GM12878 (cell line): ENCODE measurements at regions not wholly inside any gene's neighbourhood (a gene's known extent, or its start where the extent isn't known, plus 50 kb on each side); places are given as distances from the start of the nearest gene placed in this dataset.

Experiments used
- BRCA1 ChIP-seq: IDR thresholded peaks from 2 replicates; pipeline ENCODE4 v1.6.1; 2011; ENCODE audit warnings: low read depth, low read length, improper control_type of control experiment
- CBX5 ChIP-seq: sonication (generic); IDR thresholded peaks from 2 replicates; pipeline ENCODE4 v1.6.1; 2016; ENCODE audit warnings: low read depth, moderate library complexity, mild to moderate bottlenecking, inconsistent platforms
- EP300 ChIP-seq, 2 experiments: fragments of 150-350 bp in 1 of 2; IDR thresholded peaks; 2 replicates each; pipeline ENCODE4 v1.6.1; 2011 to 2012; ENCODE audit warnings: low read depth in 2 of 2, low read length in 2 of 2, borderline replicate concordance in 1 of 2, improper control_type of control experiment in 1 of 2, inconsistent platforms in 1 of 2; ENCODE audit not compliant: control insufficient read depth in 1 of 2
- JUNB ChIP-seq: IDR thresholded peaks from 2 replicates; pipeline ENCODE4 v1.6.1; 2016; ENCODE audit warnings: antibody characterized with exemption, mild to moderate bottlenecking
- KDM1A ChIP-seq: fragments of 200-600 bp; sonication (generic); IDR thresholded peaks from 2 replicates; pipeline ENCODE4 v1.6.1; 2016; ENCODE audit warnings: borderline replicate concordance
- NFYB ChIP-seq: IDR thresholded peaks from 2 replicates; pipeline ENCODE4 v1.6.1; 2011; ENCODE audit warnings: low read depth, mild to moderate bottlenecking, low read length, improper control_type of control experiment, moderate library complexity; ENCODE audit not compliant: insufficient read depth
- NR2C1 ChIP-seq: fragments of 450-650 bp; IDR thresholded peaks from 2 replicates; pipeline ENCODE4 v1.6.1; 2017; ENCODE audit warnings: antibody characterized with exemption, mild to moderate bottlenecking, moderate library complexity
- TAF1 ChIP-seq: IDR thresholded peaks from 2 replicates; pipeline ENCODE4 v1.6.1; 2011; ENCODE audit warnings: mild to moderate bottlenecking, low read depth, low read length, borderline replicate concordance
- TCF12 ChIP-seq: IDR thresholded peaks from 2 replicates; pipeline ENCODE4 v1.6.1; 2011; ENCODE audit warnings: low read depth, mild to moderate bottlenecking, low read length
- ZNF24 ChIP-seq: fragments of 450-650 bp; IDR thresholded peaks from 2 replicates; pipeline ENCODE4 v1.6.1; 2017; ENCODE audit warnings: antibody characterized with exemption, mild to moderate bottlenecking
- TF ChIP-seq, protein P1 (sequence below): fragments of 450-650 bp; IDR thresholded peaks from 2 replicates; pipeline ENCODE4 v1.6.1; 2017; ENCODE audit warnings: antibody characterized with exemption, mild to moderate bottlenecking, moderate library complexity
- TF ChIP-seq, protein P2 (sequence below), 3 experiments: IDR thresholded peaks in 2 of 3; conservative IDR thresholded peaks in 1 of 3; 2 replicates each; pipeline ENCODE4 v1.5.1; 2011; ENCODE audit warnings: low read depth in 3 of 3, low read length in 3 of 3, mild to moderate bottlenecking in 3 of 3, control low read depth in 2 of 3, moderate library complexity in 2 of 3, inconsistent platforms in 1 of 3, mixed read lengths in 1 of 3; ENCODE audit not compliant: control insufficient read depth in 2 of 3, insufficient read depth in 1 of 3; ENCODE audit errors: extremely low read depth in 1 of 3
- TF ChIP-seq, protein P3 (sequence below): fragments of 450-650 bp; formaldehyde crosslinking; IDR thresholded peaks from 2 replicates; pipeline ENCODE4 v1.5.0; 2022; ENCODE audit warnings: mild to moderate bottlenecking, missing genetic modification characterization
- TF ChIP-seq, protein P4 (sequence below): IDR thresholded peaks from 2 replicates; pipeline ENCODE4 v1.6.1; 2012; ENCODE audit warnings: low read depth, low read length, improper control_type of control experiment

DNA sequence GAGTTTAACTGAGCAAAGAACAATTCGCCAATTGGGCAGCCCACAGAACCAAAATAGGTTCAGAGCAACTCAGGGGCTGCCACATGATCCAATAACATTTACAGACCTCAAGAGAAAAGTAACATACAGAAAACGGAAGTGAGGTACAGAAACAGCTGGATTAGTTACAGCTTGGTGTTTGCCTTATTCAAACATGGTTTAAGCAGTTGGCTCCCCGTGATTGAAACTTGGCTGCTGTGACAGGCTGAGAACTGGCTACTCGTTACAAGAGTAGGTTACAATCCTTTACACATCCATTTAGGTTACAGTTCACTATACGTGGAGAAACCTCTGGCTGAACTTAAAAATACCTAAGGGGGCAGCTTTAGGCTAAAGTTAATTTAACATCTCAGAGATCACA, 673.1 kb upstream of the PHF14 start:
- TF ChIP-seq, protein P1, sequence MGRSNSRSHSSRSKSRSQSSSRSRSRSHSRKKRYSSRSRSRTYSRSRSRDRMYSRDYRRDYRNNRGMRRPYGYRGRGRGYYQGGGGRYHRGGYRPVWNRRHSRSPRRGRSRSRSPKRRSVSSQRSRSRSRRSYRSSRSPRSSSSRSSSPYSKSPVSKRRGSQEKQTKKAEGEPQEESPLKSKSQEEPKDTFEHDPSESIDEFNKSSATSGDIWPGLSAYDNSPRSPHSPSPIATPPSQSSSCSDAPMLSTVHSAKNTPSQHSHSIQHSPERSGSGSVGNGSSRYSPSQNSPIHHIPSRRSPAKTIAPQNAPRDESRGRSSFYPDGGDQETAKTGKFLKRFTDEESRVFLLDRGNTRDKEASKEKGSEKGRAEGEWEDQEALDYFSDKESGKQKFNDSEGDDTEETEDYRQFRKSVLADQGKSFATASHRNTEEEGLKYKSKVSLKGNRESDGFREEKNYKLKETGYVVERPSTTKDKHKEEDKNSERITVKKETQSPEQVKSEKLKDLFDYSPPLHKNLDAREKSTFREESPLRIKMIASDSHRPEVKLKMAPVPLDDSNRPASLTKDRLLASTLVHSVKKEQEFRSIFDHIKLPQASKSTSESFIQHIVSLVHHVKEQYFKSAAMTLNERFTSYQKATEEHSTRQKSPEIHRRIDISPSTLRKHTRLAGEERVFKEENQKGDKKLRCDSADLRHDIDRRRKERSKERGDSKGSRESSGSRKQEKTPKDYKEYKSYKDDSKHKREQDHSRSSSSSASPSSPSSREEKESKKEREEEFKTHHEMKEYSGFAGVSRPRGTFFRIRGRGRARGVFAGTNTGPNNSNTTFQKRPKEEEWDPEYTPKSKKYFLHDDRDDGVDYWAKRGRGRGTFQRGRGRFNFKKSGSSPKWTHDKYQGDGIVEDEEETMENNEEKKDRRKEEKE: no peak
- TF ChIP-seq CBX5 (no peak), EP300 (IDR thresholded peaks at IDR 0.05; ENCODE audit: borderline replicate concordance in 1 of 2, control insufficient read depth in 1 of 2, low read depth in 2 of 2, low read length in 2 of 2) (no peak), BRCA1 (no peak), NR2C1 (no peak), NFYB (no peak), KDM1A (no peak), TAF1 (no peak), JUNB (no peak), TCF12 (no peak), ZNF24 (no peak)
- TF ChIP-seq, protein P2, sequence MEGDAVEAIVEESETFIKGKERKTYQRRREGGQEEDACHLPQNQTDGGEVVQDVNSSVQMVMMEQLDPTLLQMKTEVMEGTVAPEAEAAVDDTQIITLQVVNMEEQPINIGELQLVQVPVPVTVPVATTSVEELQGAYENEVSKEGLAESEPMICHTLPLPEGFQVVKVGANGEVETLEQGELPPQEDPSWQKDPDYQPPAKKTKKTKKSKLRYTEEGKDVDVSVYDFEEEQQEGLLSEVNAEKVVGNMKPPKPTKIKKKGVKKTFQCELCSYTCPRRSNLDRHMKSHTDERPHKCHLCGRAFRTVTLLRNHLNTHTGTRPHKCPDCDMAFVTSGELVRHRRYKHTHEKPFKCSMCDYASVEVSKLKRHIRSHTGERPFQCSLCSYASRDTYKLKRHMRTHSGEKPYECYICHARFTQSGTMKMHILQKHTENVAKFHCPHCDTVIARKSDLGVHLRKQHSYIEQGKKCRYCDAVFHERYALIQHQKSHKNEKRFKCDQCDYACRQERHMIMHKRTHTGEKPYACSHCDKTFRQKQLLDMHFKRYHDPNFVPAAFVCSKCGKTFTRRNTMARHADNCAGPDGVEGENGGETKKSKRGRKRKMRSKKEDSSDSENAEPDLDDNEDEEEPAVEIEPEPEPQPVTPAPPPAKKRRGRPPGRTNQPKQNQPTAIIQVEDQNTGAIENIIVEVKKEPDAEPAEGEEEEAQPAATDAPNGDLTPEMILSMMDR (IDR thresholded peaks at IDR 0.05 in 2 of 3, conservative IDR thresholded peaks at IDR 0.05 in 1 of 3; ENCODE audit: control insufficient read depth in 2 of 3, extremely low read depth in 1 of 3, insufficient read depth in 1 of 3, low read depth in 3 of 3, low read length in 3 of 3): no peak
- TF ChIP-seq, protein P3, sequence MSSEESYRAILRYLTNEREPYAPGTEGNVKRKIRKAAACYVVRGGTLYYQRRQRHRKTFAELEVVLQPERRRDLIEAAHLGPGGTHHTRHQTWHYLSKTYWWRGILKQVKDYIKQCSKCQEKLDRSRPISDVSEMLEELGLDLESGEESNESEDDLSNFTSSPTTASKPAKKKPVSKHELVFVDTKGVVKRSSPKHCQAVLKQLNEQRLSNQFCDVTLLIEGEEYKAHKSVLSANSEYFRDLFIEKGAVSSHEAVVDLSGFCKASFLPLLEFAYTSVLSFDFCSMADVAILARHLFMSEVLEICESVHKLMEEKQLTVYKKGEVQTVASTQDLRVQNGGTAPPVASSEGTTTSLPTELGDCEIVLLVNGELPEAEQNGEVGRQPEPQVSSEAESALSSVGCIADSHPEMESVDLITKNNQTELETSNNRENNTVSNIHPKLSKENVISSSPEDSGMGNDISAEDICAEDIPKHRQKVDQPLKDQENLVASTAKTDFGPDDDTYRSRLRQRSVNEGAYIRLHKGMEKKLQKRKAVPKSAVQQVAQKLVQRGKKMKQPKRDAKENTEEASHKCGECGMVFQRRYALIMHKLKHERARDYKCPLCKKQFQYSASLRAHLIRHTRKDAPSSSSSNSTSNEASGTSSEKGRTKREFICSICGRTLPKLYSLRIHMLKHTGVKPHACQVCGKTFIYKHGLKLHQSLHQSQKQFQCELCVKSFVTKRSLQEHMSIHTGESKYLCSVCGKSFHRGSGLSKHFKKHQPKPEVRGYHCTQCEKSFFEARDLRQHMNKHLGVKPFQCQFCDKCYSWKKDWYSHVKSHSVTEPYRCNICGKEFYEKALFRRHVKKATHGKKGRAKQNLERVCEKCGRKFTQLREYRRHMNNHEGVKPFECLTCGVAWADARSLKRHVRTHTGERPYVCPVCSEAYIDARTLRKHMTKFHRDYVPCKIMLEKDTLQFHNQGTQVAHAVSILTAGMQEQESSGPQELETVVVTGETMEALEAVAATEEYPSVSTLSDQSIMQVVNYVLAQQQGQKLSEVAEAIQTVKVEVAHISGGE: no peak
- TF ChIP-seq, protein P4, sequence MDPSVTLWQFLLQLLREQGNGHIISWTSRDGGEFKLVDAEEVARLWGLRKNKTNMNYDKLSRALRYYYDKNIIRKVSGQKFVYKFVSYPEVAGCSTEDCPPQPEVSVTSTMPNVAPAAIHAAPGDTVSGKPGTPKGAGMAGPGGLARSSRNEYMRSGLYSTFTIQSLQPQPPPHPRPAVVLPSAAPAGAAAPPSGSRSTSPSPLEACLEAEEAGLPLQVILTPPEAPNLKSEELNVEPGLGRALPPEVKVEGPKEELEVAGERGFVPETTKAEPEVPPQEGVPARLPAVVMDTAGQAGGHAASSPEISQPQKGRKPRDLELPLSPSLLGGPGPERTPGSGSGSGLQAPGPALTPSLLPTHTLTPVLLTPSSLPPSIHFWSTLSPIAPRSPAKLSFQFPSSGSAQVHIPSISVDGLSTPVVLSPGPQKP: no peak
